GM12873 (cell line): ENCODE measurements at regions not wholly inside any gene's neighbourhood (a gene's known extent, or its start where the extent isn't known, plus 50 kb on each side); places are given as distances from the start of the nearest gene placed in this dataset.

ENCODE experiments used
- TF ChIP-seq, protein P1 (sequence below): IDR thresholded peaks from 2 replicates; pipeline ENCODE4 v1.5.1; 2012; ENCODE audit warnings: low read depth, mild to moderate bottlenecking, moderate library complexity, low read length, control low read depth; ENCODE audit not compliant: insufficient read depth; ENCODE audit errors: missing control alignments

DNA sequence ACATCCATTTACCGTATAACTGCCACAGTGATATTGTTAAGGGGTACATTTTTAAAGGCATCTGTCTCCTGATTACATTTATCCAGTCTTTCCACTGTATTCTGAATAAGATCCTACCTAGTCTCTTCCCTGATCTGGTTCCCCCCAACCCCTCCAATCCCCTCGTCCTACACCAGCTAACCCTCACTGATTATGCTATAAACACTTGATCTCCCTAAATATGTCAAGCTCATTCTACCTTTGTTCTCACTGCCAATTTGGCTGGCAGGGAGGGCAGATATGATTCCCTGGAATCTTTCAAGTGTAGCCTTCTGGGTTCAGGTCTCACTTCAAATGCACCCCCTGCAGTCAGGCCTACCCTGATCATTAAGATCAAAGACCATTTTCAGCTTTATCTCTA lies 1379.8 kb upstream of the MIR17HG start:
- TF ChIP-seq, protein P1, sequence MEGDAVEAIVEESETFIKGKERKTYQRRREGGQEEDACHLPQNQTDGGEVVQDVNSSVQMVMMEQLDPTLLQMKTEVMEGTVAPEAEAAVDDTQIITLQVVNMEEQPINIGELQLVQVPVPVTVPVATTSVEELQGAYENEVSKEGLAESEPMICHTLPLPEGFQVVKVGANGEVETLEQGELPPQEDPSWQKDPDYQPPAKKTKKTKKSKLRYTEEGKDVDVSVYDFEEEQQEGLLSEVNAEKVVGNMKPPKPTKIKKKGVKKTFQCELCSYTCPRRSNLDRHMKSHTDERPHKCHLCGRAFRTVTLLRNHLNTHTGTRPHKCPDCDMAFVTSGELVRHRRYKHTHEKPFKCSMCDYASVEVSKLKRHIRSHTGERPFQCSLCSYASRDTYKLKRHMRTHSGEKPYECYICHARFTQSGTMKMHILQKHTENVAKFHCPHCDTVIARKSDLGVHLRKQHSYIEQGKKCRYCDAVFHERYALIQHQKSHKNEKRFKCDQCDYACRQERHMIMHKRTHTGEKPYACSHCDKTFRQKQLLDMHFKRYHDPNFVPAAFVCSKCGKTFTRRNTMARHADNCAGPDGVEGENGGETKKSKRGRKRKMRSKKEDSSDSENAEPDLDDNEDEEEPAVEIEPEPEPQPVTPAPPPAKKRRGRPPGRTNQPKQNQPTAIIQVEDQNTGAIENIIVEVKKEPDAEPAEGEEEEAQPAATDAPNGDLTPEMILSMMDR, result no peak

DNA sequence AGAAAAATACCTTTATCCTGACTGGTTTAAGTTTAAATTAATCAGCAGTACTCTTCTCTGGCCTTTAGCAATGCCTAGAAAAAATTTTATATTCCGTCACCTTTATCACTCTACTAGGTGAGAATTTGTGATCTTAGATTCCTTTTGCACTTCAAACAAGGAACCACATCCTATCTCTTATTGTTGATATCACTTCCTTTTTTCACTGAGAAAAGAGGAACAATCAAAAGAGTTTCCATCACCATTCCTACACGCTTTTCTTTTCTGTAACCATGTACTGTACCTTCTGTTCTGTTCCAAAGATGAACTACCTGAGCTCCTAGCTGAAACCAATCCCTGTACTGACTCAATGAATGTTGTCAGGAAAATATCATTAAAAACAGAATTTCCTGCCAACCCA lies 1379.0 kb upstream of the MIR17HG start:
- TF ChIP-seq, protein P1, result no peak

DNA sequence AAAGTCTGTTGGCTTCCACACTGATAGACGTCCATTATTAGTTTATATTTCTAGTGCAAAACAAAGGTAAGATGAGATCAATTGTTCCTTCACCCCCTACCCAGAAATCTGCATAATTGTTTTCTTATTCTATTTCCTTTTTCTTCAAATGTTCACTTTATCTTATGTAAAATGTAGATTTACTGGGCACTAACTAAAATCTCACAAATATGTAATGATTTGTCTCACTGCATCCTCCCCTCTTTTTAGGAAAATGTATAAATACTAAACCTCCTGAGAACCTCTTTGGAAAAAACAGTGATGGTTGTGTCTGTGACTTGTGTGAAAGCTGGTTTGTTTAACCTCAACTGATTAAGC lies 1377.2 kb upstream of the MIR17HG start:
- TF ChIP-seq, protein P1, result no peak

DNA sequence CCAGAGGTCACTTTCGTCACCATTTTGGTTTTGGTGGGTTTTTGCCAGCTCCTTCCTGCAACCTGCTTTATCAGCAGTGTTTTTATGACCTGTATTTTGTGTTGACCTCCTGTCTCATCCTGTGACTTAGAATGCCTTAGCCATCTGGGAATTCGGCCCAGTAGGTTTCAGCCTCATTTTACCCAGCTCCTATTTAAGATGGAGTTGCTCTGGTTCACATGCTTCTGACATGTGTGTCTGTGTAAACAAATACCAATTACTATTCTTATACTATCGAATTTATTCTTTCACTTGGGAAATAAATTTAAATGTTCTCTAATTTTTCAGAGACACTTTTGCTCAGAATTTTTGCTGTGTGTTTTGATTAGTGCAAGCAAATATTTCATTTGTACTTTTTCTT lies 1370.3 kb upstream of the MIR17HG start:
- TF ChIP-seq, protein P1, result no peak

DNA sequence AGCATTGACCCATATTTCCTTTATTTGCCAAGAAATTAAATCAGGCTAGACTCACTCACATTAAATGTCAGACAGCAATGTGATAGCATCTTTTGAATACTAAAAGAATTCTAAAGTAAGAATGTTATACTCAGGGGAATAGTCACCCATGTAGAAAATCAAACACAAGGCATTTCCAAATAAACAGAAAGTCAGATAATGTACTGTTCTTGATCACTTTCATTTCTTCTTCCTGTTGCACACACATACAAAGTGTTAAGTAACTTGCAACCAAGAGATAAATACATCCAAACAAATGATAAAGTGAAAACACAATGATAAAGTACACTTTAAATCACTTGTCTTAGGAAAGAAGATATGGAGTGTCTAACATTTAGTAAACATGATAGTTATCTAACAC lies 1366.6 kb upstream of the MIR17HG start:
- TF ChIP-seq, protein P1, result no peak

DNA sequence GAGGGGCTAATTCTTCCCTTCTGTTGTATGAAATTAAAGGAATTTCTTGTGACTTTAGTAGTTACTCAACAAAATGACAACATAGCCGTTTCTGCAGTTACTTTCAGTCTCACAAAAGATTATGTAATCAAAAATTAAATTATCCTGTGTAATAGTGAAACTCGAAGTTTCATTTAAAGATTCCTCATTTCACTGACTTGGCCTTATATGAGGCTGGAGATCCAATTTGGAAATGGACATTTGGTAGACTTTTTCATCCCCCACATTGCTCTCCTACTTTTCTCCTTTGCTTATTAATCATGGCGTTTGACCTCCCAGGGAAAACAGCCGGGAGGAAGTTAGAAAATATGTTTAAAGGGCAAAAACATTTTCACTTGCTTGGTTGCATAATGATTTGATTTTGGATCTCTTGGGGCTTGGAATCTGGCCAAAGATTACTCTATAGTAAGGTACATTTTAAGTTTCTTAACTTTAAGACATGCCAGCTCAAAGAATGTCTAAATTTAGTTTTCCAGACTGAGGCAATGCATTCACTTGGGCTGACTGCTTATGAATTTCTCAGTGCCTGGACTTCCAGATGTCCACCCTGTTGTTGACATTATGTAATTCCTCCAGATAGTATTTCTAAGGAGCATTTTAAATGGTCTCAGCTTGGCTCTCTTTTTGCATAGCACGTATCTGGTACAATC lies 1364.9 kb upstream of the MIR17HG start:
- TF ChIP-seq, protein P1, result no peak

DNA sequence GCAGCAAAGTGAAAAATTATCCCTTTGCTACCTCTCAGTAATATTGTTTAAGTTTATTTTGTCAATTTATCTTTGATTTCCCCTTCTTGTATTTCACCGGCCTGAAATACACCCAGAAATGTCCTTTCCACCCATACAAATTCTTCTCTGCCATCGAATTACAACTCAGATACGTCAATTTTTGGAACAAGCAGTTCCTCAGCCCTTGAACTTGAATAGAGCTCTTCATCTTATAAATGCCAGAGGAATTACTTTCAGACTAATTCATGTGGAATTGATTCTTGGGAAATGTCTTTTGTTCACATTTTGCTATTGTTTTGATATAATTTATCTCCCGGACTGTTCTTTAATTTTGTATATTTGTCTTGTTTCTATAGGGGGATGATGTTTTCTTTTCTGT lies 1359.3 kb upstream of the MIR17HG start:
- TF ChIP-seq, protein P1, result no peak

DNA sequence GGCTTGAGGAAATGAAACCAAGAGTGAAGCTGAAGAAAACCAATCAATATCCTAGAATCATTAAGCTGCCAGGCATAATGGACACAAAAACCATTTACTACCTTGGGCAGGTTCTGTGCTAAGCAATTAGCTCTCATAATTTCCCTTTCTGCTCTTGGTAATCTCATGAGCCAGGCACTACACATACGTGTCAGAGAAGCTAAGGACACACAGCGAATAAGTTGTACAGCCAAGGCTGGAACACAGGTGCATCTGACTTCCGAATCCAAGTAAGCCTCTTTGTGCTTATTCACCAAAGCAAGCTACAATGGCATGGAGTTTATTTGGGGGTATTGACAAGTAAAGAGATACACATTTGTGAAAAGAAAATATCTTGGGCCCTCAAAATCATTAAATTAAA lies 1343.9 kb upstream of the MIR17HG start:
- TF ChIP-seq, protein P1, result no peak
